Colonic mucosa (tissue), 4 donors: ENCODE measurements at regions not wholly inside any gene's neighbourhood (a gene's known extent, or its start where the extent isn't known, plus 50 kb on each side); places are given as distances from the start of the nearest gene placed in this dataset.

Source experiments
- DNase-seq: peaks from one replicate; pipeline ENCODE4 v3.0.0-alpha.2; 2020
- H3K27ac ChIP-seq: fragments of 200-600 bp; one replicate; pipeline ENCODE4 v1.8.0; 2021
- H3K27me3 ChIP-seq: fragments of 200-600 bp; one replicate; pipeline ENCODE4 v1.8.0; 2021
- H3K36me3 ChIP-seq: fragments of 200-600 bp; one replicate; pipeline ENCODE4 v1.8.0; 2021
- H3K4me1 ChIP-seq: fragments of 200-600 bp; one replicate; pipeline ENCODE4 v1.8.0; 2021; ENCODE audit warnings: mild to moderate bottlenecking
- H3K4me3 ChIP-seq: fragments of 200-600 bp; one replicate; pipeline ENCODE4 v1.8.0; 2021
- H3K9ac ChIP-seq, 2 donors: one replicate each; pipeline ENCODE4 v1.7.0; 2013; ENCODE audit warnings: control low read depth in 2 of 2, low read depth in 2 of 2, low read length in 2 of 2
- H3K9me3 ChIP-seq: fragments of 200-600 bp; one replicate; pipeline ENCODE4 v1.8.0; 2021
- CTCF ChIP-seq: fragments of 200-600 bp; IDR thresholded peaks from one replicate; pipeline ENCODE4 v1.8.0; 2022; ENCODE audit warnings: antibody characterized with exemption, mild to moderate bottlenecking
- intact Hi-C: fragments of 100-400 bp; cut with DNase I; formaldehyde crosslinking; loops from one replicate; pipeline ENCODE4 v1.14.1; 2022
- donor health status: healthy.
- donor health status: DM: no; HTN: no; CAD: no.
- donor health status: DM: no; HTN: no; CAD: no.

GRCh38 chr5:167814828-167815227 is 476.6 kb upstream of the WWC1 start:
- no peak overlapping the region for H3K9ac ChIP-seq
- intact Hi-C loops, result no loop called here
- H3K27me3 ChIP-seq, result no peaks in the 10 kb centered on the region

GRCh38 chr5:167816354-167816753 is 475.1 kb upstream of the WWC1 start:
- intact Hi-C loops, result no loop called here
- TF ChIP-seq CTCF, result no peak
- H3K27ac ChIP-seq, result no peak overlapping the region

More at GRCh38 chr5:167814828-167815227, 476.6 kb upstream of the WWC1 start:
- Histone ChIP-seq H3K4me3 (no peak overlapping the region), H3K4me1 (no peaks in the 10 kb centered on the region), H3K27ac (no peak overlapping the region), H3K9me3 (no peaks in the 10 kb centered on the region), H3K36me3 (no peaks in the 10 kb centered on the region)
- no peak for TF ChIP-seq CTCF
- DNase-seq, result no peak

GRCh38 chr5:167816864-167817263 is 474.6 kb upstream of the WWC1 start:
- no peaks in the 10 kb centered on the region for H3K4me1 ChIP-seq
- H3K4me3 ChIP-seq, result no peak overlapping the region
- H3K36me3 ChIP-seq, result no peaks in the 10 kb centered on the region
- no peak overlapping the region for H3K9ac ChIP-seq
- no peak for TF ChIP-seq CTCF
- H3K9me3 ChIP-seq, result no peaks in the 10 kb centered on the region
- DNase-seq, result no peak
- H3K27ac ChIP-seq, result no peak overlapping the region
- intact Hi-C loops, result no loop called here
- H3K27me3 ChIP-seq, result no peaks in the 10 kb centered on the region

More at GRCh38 chr5:167816354-167816753, 475.1 kb upstream of the WWC1 start:
- Histone ChIP-seq H3K9me3 (no peaks in the 10 kb centered on the region), H3K27me3 (no peaks in the 10 kb centered on the region), H3K9ac (no peak overlapping the region), H3K4me1 (no peaks in the 10 kb centered on the region), H3K36me3 (no peaks in the 10 kb centered on the region), H3K4me3 (no peak overlapping the region)
- DNase-seq, result no peak

GRCh38 chr5:167819406-167819805 is 472.0 kb upstream of the WWC1 start:
- Histone ChIP-seq H3K4me1 (no peaks in the 10 kb centered on the region), H3K4me3 (no peak overlapping the region), H3K36me3 (no peaks in the 10 kb centered on the region), H3K27me3 (no peaks in the 10 kb centered on the region), H3K27ac (no peak overlapping the region), H3K9me3 (no peaks in the 10 kb centered on the region), H3K9ac (no peak overlapping the region)
- no peak for DNase-seq
- intact Hi-C loops, result no loop called here
- TF ChIP-seq CTCF, result no peak

GRCh38 chr5:167820101-167820990 is 471.1 kb upstream of the WWC1 start:
- H3K9ac ChIP-seq, result no peak overlapping the region
- no peak overlapping the region for H3K4me3 ChIP-seq

More at GRCh38 chr5:167820101-167820990, 471.1 kb upstream of the WWC1 start:
- no peaks in the 10 kb centered on the region for H3K36me3 ChIP-seq
- DNase-seq, result no peak
- intact Hi-C loops, result no loop called here
- TF ChIP-seq CTCF, result no peak
- no peaks in the 10 kb centered on the region for H3K9me3 ChIP-seq
- no peaks in the 10 kb centered on the region for H3K27me3 ChIP-seq
- no peak overlapping the region for H3K27ac ChIP-seq
- H3K4me1 ChIP-seq, result no peaks in the 10 kb centered on the region
